IPS DF 4.7 (cell line): ENCODE measurements at regions not wholly inside any gene's neighbourhood (a gene's known extent, or its start where the extent isn't known, plus 50 kb on each side); places are given as distances from the start of the nearest gene placed in this dataset.
A peak's percentile ranks its signal among the peaks of the same experiment; 100 is the strongest.

Source experiments
- DNase-seq: peaks from one replicate; pipeline ENCODE4 v3.0.0-alpha.2; 2013; ENCODE audit warnings: low spot score; ENCODE audit errors: extremely low read depth

DNA sequence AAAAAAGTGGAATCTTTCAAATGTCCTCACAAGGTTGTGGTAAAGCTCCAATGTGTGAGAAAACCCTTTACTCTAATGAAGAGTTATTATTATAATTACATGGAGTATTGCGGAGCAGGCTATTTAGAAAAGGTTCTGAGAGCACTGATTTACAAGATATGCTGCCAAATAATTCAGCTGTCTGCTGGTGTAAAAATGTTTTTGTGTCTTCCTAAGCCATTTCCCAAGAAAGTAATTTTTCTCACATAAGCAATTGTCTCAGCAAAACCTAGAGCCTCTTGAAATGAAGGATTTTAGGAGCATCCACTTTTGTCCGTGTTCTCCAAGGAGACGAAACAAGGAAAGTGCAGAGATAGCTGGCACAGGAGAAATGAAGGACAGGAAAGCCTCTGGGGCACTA lies 229.6 kb upstream of the STARD13 start:
- no peak for DNase-seq

GRCh38 chr13:33518452-33518851 lies 232.9 kb upstream of the STARD13 start:
- DNase-seq = no peak

- DNase-seq = no peak
Measured at GRCh38 chr13:33519561-33520467, 234.3 kb upstream of the STARD13 start.

DNA sequence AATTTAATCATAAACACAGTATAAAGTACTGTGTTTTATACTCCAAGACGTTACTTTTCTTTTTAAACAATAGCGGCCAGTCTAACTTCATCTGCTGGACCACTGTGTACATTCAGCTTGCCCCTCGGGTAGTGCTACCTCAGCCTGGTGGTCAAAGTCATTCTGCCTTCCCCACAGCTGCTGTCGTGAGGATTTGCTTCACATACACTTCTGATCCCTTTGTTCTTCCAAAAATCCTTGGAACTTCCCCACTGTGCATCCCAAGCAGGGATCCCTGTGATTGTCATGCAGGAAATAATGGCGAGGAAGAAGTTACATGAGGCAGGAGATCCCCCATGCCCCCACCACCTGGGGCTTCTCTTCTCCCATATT lies 234.9 kb upstream of the STARD13 start:
- no peak for DNase-seq

- no peak for DNase-seq
Measured at GRCh38 chr13:33524086-33524485, 238.5 kb upstream of the STARD13 start.

DNA sequence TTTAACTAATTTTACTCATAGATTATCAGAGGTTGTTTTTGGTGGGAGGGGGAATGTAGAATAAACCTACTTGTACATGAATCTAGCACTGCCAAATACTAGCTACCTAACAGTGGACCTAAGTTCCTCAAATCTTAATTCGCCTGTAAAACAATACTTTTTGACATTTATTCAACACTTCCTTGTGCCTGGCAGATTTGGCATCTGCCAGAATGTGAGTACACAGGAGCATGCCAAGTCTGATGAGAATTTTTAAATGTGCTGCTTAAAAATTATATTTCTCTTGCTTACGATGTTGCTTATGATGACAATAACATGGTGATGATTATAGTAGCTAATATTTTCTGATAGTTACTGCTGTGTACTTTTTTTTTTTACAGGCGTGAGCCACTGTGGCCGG lies 240.2 kb upstream of the STARD13 start:
- no peak for DNase-seq

- DNase-seq = no peak
Measured at GRCh38 chr13:33526718-33527117, 241.2 kb upstream of the STARD13 start.

DNA sequence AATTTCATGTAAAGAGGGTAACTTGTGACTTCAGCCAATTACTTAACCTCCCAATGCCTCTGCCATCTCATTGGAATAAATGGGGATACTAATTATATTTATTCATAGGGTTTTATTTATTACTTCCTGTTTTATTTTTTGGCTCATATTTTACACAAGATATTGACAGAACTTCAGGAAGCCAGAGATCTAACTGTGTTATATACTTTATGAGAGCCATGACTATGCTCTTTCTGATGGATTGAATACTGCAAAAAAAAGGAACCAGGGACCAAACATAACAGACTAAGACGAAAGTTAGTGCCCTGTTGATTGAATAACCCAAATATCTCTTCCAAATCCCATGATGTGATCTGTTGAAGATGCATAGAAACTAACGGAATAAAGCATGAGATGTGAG lies 243.3 kb upstream of the STARD13 start:
- no peak for DNase-seq

- DNase-seq = no peak
Measured at GRCh38 chr13:33531484-33531883, 245.9 kb upstream of the STARD13 start.

GRCh38 chr13:33535061-33535460 lies 249.5 kb upstream of the STARD13 start:
- no peak for DNase-seq

GRCh38 chr13:33536601-33537000 lies 251.0 kb upstream of the STARD13 start:
- no peak for DNase-seq

- DNase-seq = no peak
Measured at GRCh38 chr13:33537026-33537425, 251.5 kb upstream of the STARD13 start.

- no peak for DNase-seq
Measured at GRCh38 chr13:33537676-33538075, 252.1 kb upstream of the STARD13 start.

GRCh38 chr13:33541456-33541855 lies 255.9 kb upstream of the STARD13 start:
- DNase-seq = no peak

DNA sequence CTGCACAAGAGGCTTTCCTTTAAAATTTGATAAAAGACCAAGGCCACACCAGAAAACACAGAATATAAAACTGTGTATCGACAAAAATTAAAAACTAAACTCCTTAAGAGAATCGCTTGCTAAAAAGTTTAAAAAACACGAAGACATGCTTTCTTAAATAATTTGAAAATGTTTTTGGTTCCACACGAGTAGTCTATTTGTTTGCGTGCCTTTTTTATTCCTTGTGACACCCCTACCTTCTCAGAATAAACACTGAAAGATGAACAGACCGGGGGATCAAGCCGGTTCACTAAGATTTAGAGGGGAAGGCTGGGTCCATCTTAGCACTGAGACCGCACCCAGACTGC lies 256.4 kb upstream of the STARD13 start:
- DNase-seq = no peak

- DNase-seq = peak; percentile 81
Measured at GRCh38 chr13:33542309-33543088, 256.9 kb upstream of the STARD13 start.

DNA sequence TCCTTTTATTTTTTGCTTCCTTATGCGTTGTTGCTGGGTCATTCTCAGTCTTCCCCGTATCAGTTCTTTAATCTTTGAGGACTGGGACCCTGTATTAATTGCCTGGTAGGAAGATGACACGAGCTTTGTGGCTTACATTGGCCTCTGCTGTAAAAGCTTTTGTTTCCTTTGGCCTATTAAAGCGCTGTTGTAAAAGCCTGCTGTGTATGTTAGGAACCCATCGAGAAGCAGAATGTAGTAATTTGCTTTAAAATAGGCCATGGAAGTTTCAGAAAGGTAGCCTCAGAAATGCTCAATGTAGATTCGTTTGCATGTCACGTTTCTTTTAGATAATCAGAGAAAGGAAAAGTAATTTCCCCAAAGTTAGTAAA lies 257.5 kb upstream of the STARD13 start:
- DNase-seq = no peak

DNA sequence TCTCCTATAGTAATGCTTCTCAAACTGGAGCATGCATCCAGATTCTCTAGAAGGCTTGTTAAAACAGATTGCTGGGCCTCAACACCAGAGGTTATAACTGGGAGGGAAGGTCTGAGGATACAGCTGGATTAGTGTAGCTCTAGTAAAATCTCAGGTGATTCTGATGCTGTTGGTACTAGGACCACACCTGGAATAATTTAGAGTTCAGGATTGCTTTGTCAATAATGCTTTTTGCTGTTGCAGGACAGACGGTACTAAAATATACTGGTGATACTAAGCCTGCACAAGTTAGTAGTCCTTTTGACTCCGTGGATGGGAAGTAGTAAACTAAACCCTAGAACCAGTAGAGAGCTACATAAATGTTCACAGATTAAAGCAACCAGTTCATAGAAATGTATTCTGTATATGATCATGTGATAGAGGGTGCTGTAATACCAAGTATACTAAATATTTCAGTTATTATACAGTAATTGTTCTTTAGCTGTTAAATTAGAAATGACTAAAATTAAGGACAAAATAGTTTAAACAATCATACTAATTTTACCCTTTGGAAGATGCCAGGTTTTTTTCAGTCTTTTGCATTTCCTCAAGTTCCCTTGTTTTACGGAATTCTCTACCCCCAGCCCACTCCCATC lies 258.2 kb upstream of the STARD13 start:
- no peak for DNase-seq

DNA sequence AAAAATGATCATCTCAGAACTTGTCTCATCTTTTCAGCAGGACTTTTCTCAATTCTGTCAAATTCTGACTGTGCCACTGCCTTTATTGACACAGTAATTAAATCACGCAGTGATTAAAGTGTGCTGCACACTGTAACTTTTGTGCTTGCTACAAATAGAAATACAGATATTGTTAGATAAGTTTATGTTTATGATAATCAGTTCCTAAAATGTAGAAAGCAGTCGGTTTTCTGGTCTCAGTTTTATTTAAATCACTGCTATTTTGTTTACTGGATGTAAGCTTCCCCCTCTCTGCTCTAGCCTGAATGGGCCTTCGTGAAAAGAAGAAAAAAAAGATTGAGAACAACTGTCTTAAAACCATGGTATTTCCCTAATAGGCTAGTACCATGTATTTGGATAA lies 258.8 kb upstream of the STARD13 start:
- DNase-seq = no peak

GRCh38 chr13:33545492-33545891 lies 259.9 kb upstream of the STARD13 start:
- DNase-seq = no peak

DNA sequence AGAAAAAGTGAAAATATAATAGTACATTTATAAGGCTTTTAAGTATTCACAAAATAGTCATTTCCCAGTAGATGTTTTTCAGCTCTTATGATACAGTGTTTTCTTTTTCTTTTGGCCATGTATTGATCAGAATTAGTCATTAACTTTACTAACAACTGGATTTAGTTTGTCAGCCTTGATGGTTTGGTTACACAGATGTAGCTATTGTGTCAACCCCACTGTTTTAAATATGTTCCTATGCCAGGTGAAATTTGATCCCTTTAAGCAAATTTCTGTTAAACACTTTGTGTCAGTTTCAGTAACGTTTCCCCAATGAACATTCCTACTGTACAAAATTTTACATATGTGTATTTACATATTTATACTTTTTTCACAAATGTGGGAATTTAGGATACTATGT lies 261.5 kb upstream of the STARD13 start:
- DNase-seq = no peak

- no peak for DNase-seq
Measured at GRCh38 chr13:33548069-33548468, 262.5 kb upstream of the STARD13 start.
